ENCODE measurements at regions not wholly inside any gene's neighbourhood (a gene's known extent, or its start where the extent isn't known, plus 50 kb on each side); places are given as distances from the start of the nearest gene placed in this dataset.
"Not testable (repeated sequence)": the region's sequence is repeated elsewhere in the genome, so short reads cannot be mapped to it uniquely, and the experiment has no call there.

- DNase-seq: no peak
These were observed 97.9 kb downstream of the PLCE1 start for GRCh38 chr10:94091649-94092048.

- no peak for DNase-seq
These were observed 99.1 kb downstream of the PLCE1 start for GRCh38 chr10:94092848-94093247.

- no peak for DNase-seq
These were observed 99.7 kb downstream of the PLCE1 start for GRCh38 chr10:94093286-94093905.

GRCh38 chr10:94094540-94094939 lies 100.8 kb downstream of the PLCE1 start:
- no peak for DNase-seq

GRCh38 chr10:94097656-94098055 lies 103.9 kb downstream of the PLCE1 start:
- no peak for DNase-seq

GRCh38 chr10:94098896-94099295 lies 105.2 kb downstream of the PLCE1 start:
- no peak for DNase-seq

GRCh38 chr10:94101894-94102293 lies 108.2 kb downstream of the PLCE1 start:
- no peak for DNase-seq

- no peak for DNase-seq
These were observed 108.7 kb downstream of the PLCE1 start for GRCh38 chr10:94102436-94102835.

GRCh38 chr10:94103192-94103591 lies 109.5 kb downstream of the PLCE1 start:
- DNase-seq: no peak

- DNase-seq: no peak
These were observed 110.1 kb downstream of the PLCE1 start for GRCh38 chr10:94103801-94104221.

GRCh38 chr10:94104316-94105000 lies 110.7 kb downstream of the PLCE1 start:
- DNase-seq: no peak

- no peak for DNase-seq
These were observed 111.5 kb downstream of the PLCE1 start for GRCh38 chr10:94105226-94105625.

- no peak for DNase-seq
These were observed 113.5 kb downstream of the PLCE1 start for GRCh38 chr10:94107191-94107590.

- no peak for DNase-seq
These were observed 114.5 kb downstream of the PLCE1 start for GRCh38 chr10:94108200-94108599.

GRCh38 chr10:94111367-94111766 lies 117.6 kb downstream of the PLCE1 start:
- no peak for DNase-seq

GRCh38 chr10:94112321-94112720 lies 118.6 kb downstream of the PLCE1 start:
- DNase-seq: no peak

GRCh38 chr10:94115725-94116124 lies 122.0 kb downstream of the PLCE1 start:
- DNase-seq: no peak

GRCh38 chr10:94116848-94117247 lies 123.1 kb downstream of the PLCE1 start:
- DNase-seq: no peak

- DNase-seq: no peak
These were observed 128.5 kb downstream of the PLCE1 start for GRCh38 chr10:94122211-94122610.

- peak; percentile 22 for DNase-seq
These were observed 129.7 kb downstream of the PLCE1 start for GRCh38 chr10:94123258-94123995.

GRCh38 chr10:94124147-94124546 lies 130.4 kb downstream of the PLCE1 start:
- DNase-seq: not testable (repeated sequence)

GRCh38 chr10:94125268-94125667 lies 131.5 kb downstream of the PLCE1 start:
- DNase-seq: not testable (repeated sequence)

- DNase-seq: no peak
These were observed 132.1 kb downstream of the PLCE1 start for GRCh38 chr10:94125856-94126255.
